Neural cell (in vitro differentiated cells): ENCODE measurements at regions not wholly inside any gene's neighbourhood (a gene's known extent, or its start where the extent isn't known, plus 50 kb on each side); places are given as distances from the start of the nearest gene placed in this dataset.

ENCODE experiments used
- EZH2 ChIP-seq: fragments of 200-600, 300-800 bp; shearing (Covaris generic), sonication (generic); IDR thresholded peaks from 2 replicates; pipeline ENCODE4 v1.6.1; 2014; ENCODE audit warnings: antibody characterized with exemption, low read length, borderline replicate concordance, mild to moderate bottlenecking; ENCODE audit not compliant: insufficient read depth, poor library complexity, severe bottlenecking
- MXI1 ChIP-seq: fragments of 450-650 bp; conservative IDR thresholded peaks from 2 replicates; pipeline ENCODE4 v1.6.1; 2014; ENCODE audit warnings: antibody characterized with exemption, mild to moderate bottlenecking; ENCODE audit not compliant: poor library complexity, severe bottlenecking
- POLR2AphosphoS5 ChIP-seq: IDR thresholded peaks from 2 replicates; pipeline ENCODE4 v1.6.1; 2012
- SMC3 ChIP-seq: fragments of 450-650 bp; conservative IDR thresholded peaks from 2 replicates; pipeline ENCODE4 v1.6.1; 2014; ENCODE audit warnings: antibody characterized with exemption, mild to moderate bottlenecking, moderate library complexity; ENCODE audit not compliant: poor library complexity
- TF ChIP-seq, protein P1 (sequence below): fragments of 450-650 bp; IDR thresholded peaks from 2 replicates; pipeline ENCODE4 v1.5.1; 2014; ENCODE audit warnings: antibody characterized with exemption, mild to moderate bottlenecking, moderate library complexity; ENCODE audit not compliant: poor library complexity, severe bottlenecking

DNA sequence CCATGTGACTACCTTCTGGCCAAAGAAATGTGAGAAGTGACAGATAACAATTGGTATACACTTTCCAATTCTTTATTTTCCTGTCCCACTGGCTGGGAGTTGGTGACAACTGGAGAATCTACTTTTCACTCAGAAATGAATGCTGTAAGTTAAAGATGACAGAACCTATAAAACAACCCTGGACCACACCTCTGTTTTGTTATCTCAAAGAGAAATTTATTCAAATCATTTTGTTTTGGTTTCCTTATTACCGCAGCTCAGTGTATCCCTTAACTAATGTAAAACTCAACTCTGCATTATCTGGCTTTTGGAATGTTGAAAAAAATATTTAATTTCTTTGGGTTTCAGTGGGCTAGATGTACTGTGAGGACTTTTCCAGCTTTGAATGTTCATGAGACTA, 469.8 kb downstream of the PCDH7 start:
- TF ChIP-seq, protein P1, sequence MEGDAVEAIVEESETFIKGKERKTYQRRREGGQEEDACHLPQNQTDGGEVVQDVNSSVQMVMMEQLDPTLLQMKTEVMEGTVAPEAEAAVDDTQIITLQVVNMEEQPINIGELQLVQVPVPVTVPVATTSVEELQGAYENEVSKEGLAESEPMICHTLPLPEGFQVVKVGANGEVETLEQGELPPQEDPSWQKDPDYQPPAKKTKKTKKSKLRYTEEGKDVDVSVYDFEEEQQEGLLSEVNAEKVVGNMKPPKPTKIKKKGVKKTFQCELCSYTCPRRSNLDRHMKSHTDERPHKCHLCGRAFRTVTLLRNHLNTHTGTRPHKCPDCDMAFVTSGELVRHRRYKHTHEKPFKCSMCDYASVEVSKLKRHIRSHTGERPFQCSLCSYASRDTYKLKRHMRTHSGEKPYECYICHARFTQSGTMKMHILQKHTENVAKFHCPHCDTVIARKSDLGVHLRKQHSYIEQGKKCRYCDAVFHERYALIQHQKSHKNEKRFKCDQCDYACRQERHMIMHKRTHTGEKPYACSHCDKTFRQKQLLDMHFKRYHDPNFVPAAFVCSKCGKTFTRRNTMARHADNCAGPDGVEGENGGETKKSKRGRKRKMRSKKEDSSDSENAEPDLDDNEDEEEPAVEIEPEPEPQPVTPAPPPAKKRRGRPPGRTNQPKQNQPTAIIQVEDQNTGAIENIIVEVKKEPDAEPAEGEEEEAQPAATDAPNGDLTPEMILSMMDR, result no peak
- TF ChIP-seq POLR2AphosphoS5, result no peak
- no peak for TF ChIP-seq MXI1
- no peak for TF ChIP-seq SMC3
- TF ChIP-seq EZH2, result no peak
